ENCODE measurements at regions not wholly inside any gene's neighbourhood (a gene's known extent, or its start where the extent isn't known, plus 50 kb on each side); places are given as distances from the start of the nearest gene placed in this dataset.
A peak's percentile ranks its signal among the peaks of the same experiment; 100 is the strongest.

DNA sequence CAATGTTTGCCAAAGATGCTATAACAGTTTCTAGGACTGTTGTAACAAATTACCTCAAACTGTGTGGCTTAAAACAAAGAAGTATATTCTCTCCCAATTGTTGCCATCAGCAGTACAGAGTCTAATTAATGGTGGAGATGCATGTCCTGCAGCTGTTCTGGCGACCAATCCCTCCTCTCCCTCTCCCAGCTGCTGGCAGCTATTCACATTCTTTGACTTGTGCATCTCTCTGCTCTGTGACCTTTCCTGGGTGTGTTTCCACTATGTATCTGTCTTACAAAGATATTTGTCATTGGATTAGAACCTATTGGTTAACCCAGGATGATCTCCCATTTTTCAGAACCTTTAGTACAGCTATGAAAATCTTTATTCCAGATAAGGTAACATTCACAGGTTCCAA, 561.7 kb upstream of the POM121L12 start:
- TF ChIP-seq, protein P1, sequence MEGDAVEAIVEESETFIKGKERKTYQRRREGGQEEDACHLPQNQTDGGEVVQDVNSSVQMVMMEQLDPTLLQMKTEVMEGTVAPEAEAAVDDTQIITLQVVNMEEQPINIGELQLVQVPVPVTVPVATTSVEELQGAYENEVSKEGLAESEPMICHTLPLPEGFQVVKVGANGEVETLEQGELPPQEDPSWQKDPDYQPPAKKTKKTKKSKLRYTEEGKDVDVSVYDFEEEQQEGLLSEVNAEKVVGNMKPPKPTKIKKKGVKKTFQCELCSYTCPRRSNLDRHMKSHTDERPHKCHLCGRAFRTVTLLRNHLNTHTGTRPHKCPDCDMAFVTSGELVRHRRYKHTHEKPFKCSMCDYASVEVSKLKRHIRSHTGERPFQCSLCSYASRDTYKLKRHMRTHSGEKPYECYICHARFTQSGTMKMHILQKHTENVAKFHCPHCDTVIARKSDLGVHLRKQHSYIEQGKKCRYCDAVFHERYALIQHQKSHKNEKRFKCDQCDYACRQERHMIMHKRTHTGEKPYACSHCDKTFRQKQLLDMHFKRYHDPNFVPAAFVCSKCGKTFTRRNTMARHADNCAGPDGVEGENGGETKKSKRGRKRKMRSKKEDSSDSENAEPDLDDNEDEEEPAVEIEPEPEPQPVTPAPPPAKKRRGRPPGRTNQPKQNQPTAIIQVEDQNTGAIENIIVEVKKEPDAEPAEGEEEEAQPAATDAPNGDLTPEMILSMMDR (IDR thresholded peaks at IDR 0.05; ENCODE audit: low read length, missing control alignments), result no peak
- H3K4me3 ChIP-seq (replicated peaks; ENCODE audit: low read depth, low read length), result no peak overlapping the region
- no peak for DNase-seq (ENCODE audit: low read depth)

DNA sequence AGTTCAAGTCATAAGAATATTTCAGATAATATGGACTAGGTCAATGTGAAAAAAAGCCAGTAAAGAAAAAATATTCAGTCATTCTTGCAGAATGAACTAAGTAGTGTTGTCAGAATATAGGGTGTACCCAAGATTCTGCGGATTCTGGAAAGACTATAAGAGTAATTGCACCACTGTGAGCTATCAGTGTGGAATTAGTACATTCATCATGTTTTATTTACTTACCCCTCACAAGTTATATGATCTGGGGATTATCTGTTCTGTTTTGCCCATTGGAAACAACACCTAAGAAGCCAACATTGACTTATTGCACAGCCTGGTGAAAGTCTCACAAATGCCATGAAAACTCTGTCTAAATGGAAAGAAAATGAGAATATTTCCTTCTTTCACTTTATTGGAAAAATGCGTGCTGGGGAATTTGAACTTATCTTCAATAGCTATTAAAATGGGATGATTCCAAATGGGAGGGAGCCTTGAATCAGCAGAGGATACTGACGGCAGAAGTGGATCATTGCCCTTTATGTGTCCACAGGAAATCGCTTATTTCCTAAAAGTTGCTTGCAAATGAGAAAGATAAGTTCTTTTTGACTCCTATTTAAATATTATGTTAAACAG, 563.3 kb upstream of the POM121L12 start:
- TF ChIP-seq, protein P1 (IDR thresholded peaks at IDR 0.05; ENCODE audit: low read length, missing control alignments), result no peak
- H3K4me3 ChIP-seq (replicated peaks; ENCODE audit: low read depth, low read length), result no peak overlapping the region
- DNase-seq (ENCODE audit: low read depth), result no peak

DNA sequence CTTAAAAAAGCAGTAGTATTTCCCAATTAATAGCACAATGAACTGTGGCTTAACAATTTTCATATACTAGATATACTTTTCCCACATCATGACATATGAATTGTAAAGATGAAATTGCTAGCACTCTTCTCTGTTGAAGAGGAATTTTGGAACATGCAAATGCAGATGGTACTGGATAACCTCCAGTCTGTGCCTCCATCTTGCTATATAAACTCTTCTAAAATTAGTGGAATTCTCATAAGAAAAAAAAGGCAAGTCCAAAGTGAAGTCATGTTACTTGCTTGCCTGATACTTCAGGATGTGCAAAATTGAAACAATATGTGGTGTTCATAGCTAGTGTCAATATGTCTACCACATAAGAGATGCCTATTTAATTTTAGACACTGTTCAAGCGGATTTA, 570.2 kb upstream of the POM121L12 start:
- no peak for DNase-seq (ENCODE audit: low read depth)
- H3K4me3 ChIP-seq (replicated peaks; ENCODE audit: low read depth, low read length), result no peak overlapping the region
- TF ChIP-seq, protein P1 (IDR thresholded peaks at IDR 0.05; ENCODE audit: low read length, missing control alignments), result no peak

DNA sequence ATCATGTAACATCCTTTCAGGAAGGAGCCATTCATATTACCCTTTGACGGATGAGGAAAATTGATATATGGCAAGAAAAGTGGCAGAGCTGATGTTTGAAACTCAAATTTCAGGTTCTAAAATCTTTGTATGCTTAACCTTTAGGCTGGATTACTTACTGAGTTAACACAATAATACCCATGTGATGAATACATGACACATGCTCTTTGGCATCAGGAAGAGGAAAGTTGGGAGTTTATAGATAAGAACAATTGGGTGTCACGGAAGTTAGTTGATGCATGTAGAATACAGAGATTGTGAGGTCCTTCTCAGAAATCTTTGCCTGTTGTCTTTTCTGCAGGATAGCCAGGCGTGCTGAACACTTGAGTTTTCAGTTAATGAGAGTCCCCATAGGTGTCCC, 572.1 kb upstream of the POM121L12 start:
- DNase-seq (ENCODE audit: low read depth), result peak; percentile 0
- no peak overlapping the region for H3K4me3 ChIP-seq (replicated peaks; ENCODE audit: low read depth, low read length)
- TF ChIP-seq, protein P1 (IDR thresholded peaks at IDR 0.05; ENCODE audit: low read length, missing control alignments), result no peak

DNA sequence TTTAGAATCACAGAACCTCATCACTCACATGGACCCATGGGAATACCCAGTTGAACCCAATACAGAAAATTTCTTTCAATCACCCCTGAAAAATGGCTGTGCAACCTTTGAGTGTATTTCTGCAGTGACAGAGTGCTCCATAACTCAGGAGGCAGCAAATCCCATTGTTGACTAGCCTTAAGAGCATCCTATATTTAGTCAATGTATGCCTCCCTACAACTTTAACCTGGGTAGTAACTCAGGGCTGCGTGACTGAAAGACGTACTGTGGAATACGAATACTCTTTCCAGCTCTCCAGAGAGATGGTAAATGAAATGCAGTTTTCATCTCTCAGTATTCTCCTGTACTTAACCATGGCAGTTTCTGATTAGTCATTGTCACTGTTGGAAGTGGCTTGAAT, 573.0 kb upstream of the POM121L12 start:
- no peak overlapping the region for H3K4me3 ChIP-seq (replicated peaks; ENCODE audit: low read depth, low read length)
- no peak for DNase-seq (ENCODE audit: low read depth)
- TF ChIP-seq, protein P1 (IDR thresholded peaks at IDR 0.05; ENCODE audit: low read length, missing control alignments), result no peak

DNA sequence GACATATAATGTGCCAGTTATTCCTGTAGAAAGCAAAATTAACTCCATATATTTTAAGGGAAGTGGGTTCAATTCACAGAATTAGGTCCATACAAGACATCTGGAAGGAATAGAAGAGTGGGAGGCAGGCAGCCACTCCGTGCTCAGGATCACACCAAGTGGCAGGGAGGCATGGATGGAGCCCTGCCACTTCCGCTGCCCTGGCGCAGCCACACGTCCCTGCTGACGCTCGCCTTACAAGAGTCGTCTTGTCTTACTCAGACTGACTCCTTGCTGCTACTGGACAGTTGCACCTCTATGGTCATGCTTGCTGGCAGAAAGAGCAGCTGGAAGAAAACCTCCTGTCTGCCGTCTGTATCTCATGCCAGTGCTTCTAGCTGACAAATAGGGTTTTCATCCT, 579.9 kb upstream of the POM121L12 start:
- TF ChIP-seq, protein P1 (IDR thresholded peaks at IDR 0.05; ENCODE audit: low read length, missing control alignments), result no peak
- H3K4me3 ChIP-seq (replicated peaks; ENCODE audit: low read depth, low read length), result no peak overlapping the region
- DNase-seq (ENCODE audit: low read depth), result no peak

DNA sequence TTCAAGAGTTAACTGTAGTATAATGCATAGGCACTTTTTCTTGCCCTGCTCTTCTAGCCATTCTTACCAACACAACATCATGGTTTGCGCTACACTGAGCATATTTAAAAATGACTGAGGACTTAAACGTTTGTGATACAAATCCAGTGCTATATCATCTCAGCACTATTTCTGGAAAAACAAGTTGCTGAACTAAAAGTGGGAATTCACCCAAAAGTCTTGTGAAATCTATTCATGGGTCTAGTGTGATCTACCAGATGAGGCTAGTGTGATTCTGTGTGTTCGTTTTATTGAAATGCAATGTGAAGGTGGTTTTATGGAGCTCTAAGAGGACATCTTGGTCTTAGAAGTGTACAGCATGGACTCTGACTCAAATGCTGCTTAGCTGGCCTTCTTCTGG, 584.6 kb upstream of the POM121L12 start:
- TF ChIP-seq, protein P1 (IDR thresholded peaks at IDR 0.05; ENCODE audit: low read length, missing control alignments), result no peak
- no peak overlapping the region for H3K4me3 ChIP-seq (replicated peaks; ENCODE audit: low read depth, low read length)
- DNase-seq (ENCODE audit: low read depth), result no peak
